ENCODE measurements at regions not wholly inside any gene's neighbourhood (a gene's known extent, or its start where the extent isn't known, plus 50 kb on each side); places are given as distances from the start of the nearest gene placed in this dataset.

GRCh38 chr21:39118061-39118460 lies 65.2 kb downstream of the PSMG1 start:
- no peak for DNase-seq (ENCODE audit: low read depth)
- H3K4me3 ChIP-seq (replicated peaks; ENCODE audit: low read depth, low read length) = no peak overlapping the region
- TF ChIP-seq CTCF (IDR thresholded peaks at IDR 0.05; ENCODE audit: low read length, missing control alignments) = no peak

GRCh38 chr21:39117440-39117970 lies 65.7 kb downstream of the PSMG1 start:
- no peak for DNase-seq (ENCODE audit: low read depth)
- no peak for TF ChIP-seq CTCF (IDR thresholded peaks at IDR 0.05; ENCODE audit: low read length, missing control alignments)
- H3K4me3 ChIP-seq (replicated peaks; ENCODE audit: low read depth, low read length) = no peak overlapping the region

GRCh38 chr21:39116761-39117439 lies 66.4 kb downstream of the PSMG1 start:
- H3K4me3 ChIP-seq (replicated peaks; ENCODE audit: low read depth, low read length) = no peak overlapping the region
- TF ChIP-seq CTCF (IDR thresholded peaks at IDR 0.05; ENCODE audit: low read length, missing control alignments) = no peak
- DNase-seq (ENCODE audit: low read depth) = no peak

GRCh38 chr21:39115576-39116235 lies 67.5 kb downstream of the PSMG1 start:
- DNase-seq (ENCODE audit: low read depth) = no peak
- no peak overlapping the region for H3K4me3 ChIP-seq (replicated peaks; ENCODE audit: low read depth, low read length)
- no peak for TF ChIP-seq CTCF (IDR thresholded peaks at IDR 0.05; ENCODE audit: low read length, missing control alignments)

- DNase-seq (ENCODE audit: low read depth) = peak; percentile 68
- H3K4me3 ChIP-seq (replicated peaks; ENCODE audit: low read depth, low read length) = no peak overlapping the region
- no peak for TF ChIP-seq CTCF (IDR thresholded peaks at IDR 0.05; ENCODE audit: low read length, missing control alignments)
Observed at GRCh38 chr21:39114871-39115575, 68.2 kb downstream of the PSMG1 start.

- H3K4me3 ChIP-seq (replicated peaks; ENCODE audit: low read depth, low read length) = no peak overlapping the region
- DNase-seq (ENCODE audit: low read depth) = peak; percentile 57
- no peak for TF ChIP-seq CTCF (IDR thresholded peaks at IDR 0.05; ENCODE audit: low read length, missing control alignments)
Observed at GRCh38 chr21:39111931-39112550, 71.2 kb downstream of the PSMG1 start.

Measured in fibroblast of pulmonary artery (primary cell).